8988T (cell line): ENCODE measurements at regions not wholly inside any gene's neighbourhood (a gene's known extent, or its start where the extent isn't known, plus 50 kb on each side); places are given as distances from the start of the nearest gene placed in this dataset.

Experiments used
- DNase-seq: peaks from one replicate; pipeline ENCODE4 v3.0.0; 2011

GRCh38 chr10:121102706-121103105 lies 251.5 kb downstream of the WDR11 start:
- no peak for DNase-seq

- no peak for DNase-seq
Observed at GRCh38 chr10:121104476-121105111, 253.4 kb downstream of the WDR11 start.

- DNase-seq, result no peak
Observed at GRCh38 chr10:121106611-121107010, 255.4 kb downstream of the WDR11 start.

- DNase-seq, result no peak
Observed at GRCh38 chr10:121108051-121108450, 256.9 kb downstream of the WDR11 start.

GRCh38 chr10:121110369-121110768 lies 259.2 kb downstream of the WDR11 start:
- DNase-seq, result no peak

- no peak for DNase-seq
Observed at GRCh38 chr10:121112136-121112535, 261.0 kb downstream of the WDR11 start.

GRCh38 chr10:121112579-121113384 lies 261.6 kb downstream of the WDR11 start:
- DNase-seq, result no peak

- DNase-seq, result no peak
Observed at GRCh38 chr10:121113385-121113696, 262.2 kb downstream of the WDR11 start.

- no peak for DNase-seq
Observed at GRCh38 chr10:121113911-121114310, 262.7 kb downstream of the WDR11 start.

- no peak for DNase-seq
Observed at GRCh38 chr10:121115154-121115553, 264.0 kb downstream of the WDR11 start.

GRCh38 chr10:121121462-121121861 lies 270.3 kb downstream of the WDR11 start:
- DNase-seq, result no peak

GRCh38 chr10:121127151-121127906 lies 276.2 kb downstream of the WDR11 start:
- DNase-seq, result no peak

- DNase-seq, result no peak
Observed at GRCh38 chr10:121128164-121128563, 277.0 kb downstream of the WDR11 start.

GRCh38 chr10:121129266-121129665 lies 278.1 kb downstream of the WDR11 start:
- no peak for DNase-seq

GRCh38 chr10:121130382-121130781 lies 279.2 kb downstream of the WDR11 start:
- DNase-seq, result no peak

- no peak for DNase-seq
Observed at GRCh38 chr10:121131014-121131413, 279.9 kb downstream of the WDR11 start.

GRCh38 chr10:121131426-121132265 lies 280.5 kb downstream of the WDR11 start:
- no peak for DNase-seq

GRCh38 chr10:121132273-121132672 lies 281.1 kb downstream of the WDR11 start:
- DNase-seq, result no peak

- DNase-seq, result no peak
Observed at GRCh38 chr10:121133901-121134300, 282.7 kb downstream of the WDR11 start.

- DNase-seq, result no peak
Observed at GRCh38 chr10:121134711-121135110, 283.5 kb downstream of the WDR11 start.

- DNase-seq, result no peak
Observed at GRCh38 chr10:121135512-121135911, 284.4 kb downstream of the WDR11 start.

- DNase-seq, result no peak
Observed at GRCh38 chr10:121137533-121137932, 286.4 kb downstream of the WDR11 start.
